ENCODE measurements at regions not wholly inside any gene's neighbourhood (a gene's known extent, or its start where the extent isn't known, plus 50 kb on each side); places are given as distances from the start of the nearest gene placed in this dataset.

- Histone ChIP-seq H3K27me3 (ENCODE audit: low read depth) (no peaks in the 10 kb centered on the region), H3K4me1 (no peaks in the 10 kb centered on the region), H3K36me3 (replicated peaks) (no peaks in the 10 kb centered on the region), H3K4me3 (no peak overlapping the region), H3K9me3 (no peaks in the 10 kb centered on the region)
- in situ Hi-C loops (cut with MboI; ENCODE audit: low sequenced_read_pairs) = no loop called here
- DNase-seq (ENCODE audit: low spot score in 2 of 2) = no peak
Observed at GRCh38 chr3:72343078-72343477, 505.2 kb downstream of the SHQ1 start.

- no peaks in the 10 kb centered on the region for H3K27me3 ChIP-seq (ENCODE audit: low read depth)
- no peaks in the 10 kb centered on the region for H3K4me1 ChIP-seq
- no peak overlapping the region for H3K4me3 ChIP-seq
- DNase-seq (ENCODE audit: low spot score in 2 of 2) = no peak
- H3K36me3 ChIP-seq (replicated peaks) = no peaks in the 10 kb centered on the region
- in situ Hi-C loops (cut with MboI; ENCODE audit: low sequenced_read_pairs) = no loop called here
- H3K9me3 ChIP-seq = no peaks in the 10 kb centered on the region
Observed at GRCh38 chr3:72342450-72342849, 505.8 kb downstream of the SHQ1 start.

GRCh38 chr3:72341920-72342319, 506.3 kb downstream of the SHQ1 start:
- no peaks in the 10 kb centered on the region for H3K36me3 ChIP-seq (replicated peaks)
- no peaks in the 10 kb centered on the region for H3K4me1 ChIP-seq
- no peak overlapping the region for H3K4me3 ChIP-seq
- DNase-seq (ENCODE audit: low spot score in 2 of 2) = no peak
- in situ Hi-C loops (cut with MboI; ENCODE audit: low sequenced_read_pairs) = no loop called here
- no peaks in the 10 kb centered on the region for H3K9me3 ChIP-seq
- no peaks in the 10 kb centered on the region for H3K27me3 ChIP-seq (ENCODE audit: low read depth)

GRCh38 chr3:72341380-72341770, 506.9 kb downstream of the SHQ1 start:
- in situ Hi-C loops (cut with MboI; ENCODE audit: low sequenced_read_pairs) = no loop called here
- H3K27me3 ChIP-seq (ENCODE audit: low read depth) = no peaks in the 10 kb centered on the region
- no peaks in the 10 kb centered on the region for H3K4me1 ChIP-seq
- H3K4me3 ChIP-seq = no peak overlapping the region
- no peak for DNase-seq (ENCODE audit: low spot score in 2 of 2)
- no peaks in the 10 kb centered on the region for H3K36me3 ChIP-seq (replicated peaks)
- no peaks in the 10 kb centered on the region for H3K9me3 ChIP-seq

- Histone ChIP-seq H3K9me3 (no peaks in the 10 kb centered on the region), H3K4me1 (no peaks in the 10 kb centered on the region), H3K4me3 (no peak overlapping the region), H3K36me3 (replicated peaks) (no peaks in the 10 kb centered on the region), H3K27me3 (ENCODE audit: low read depth) (no peaks in the 10 kb centered on the region)
- in situ Hi-C loops (cut with MboI; ENCODE audit: low sequenced_read_pairs) = no loop called here
- DNase-seq (ENCODE audit: low spot score in 2 of 2) = no peak
Observed at GRCh38 chr3:72340476-72341379, 507.5 kb downstream of the SHQ1 start.

GRCh38 chr3:72340056-72340455, 508.2 kb downstream of the SHQ1 start:
- H3K4me3 ChIP-seq = no peak overlapping the region
- no peaks in the 10 kb centered on the region for H3K27me3 ChIP-seq (ENCODE audit: low read depth)
- in situ Hi-C loops (cut with MboI; ENCODE audit: low sequenced_read_pairs) = no loop called here
- H3K36me3 ChIP-seq (replicated peaks) = no peaks in the 10 kb centered on the region
- DNase-seq (ENCODE audit: low spot score in 2 of 2) = no peak
- H3K4me1 ChIP-seq = no peaks in the 10 kb centered on the region
- H3K9me3 ChIP-seq = no peaks in the 10 kb centered on the region

- Histone ChIP-seq H3K36me3 (replicated peaks) (no peaks in the 10 kb centered on the region), H3K4me3 (no peak overlapping the region), H3K9me3 (no peaks in the 10 kb centered on the region), H3K27me3 (ENCODE audit: low read depth) (no peaks in the 10 kb centered on the region), H3K4me1 (no peaks in the 10 kb centered on the region)
- in situ Hi-C loops (cut with MboI; ENCODE audit: low sequenced_read_pairs) = no loop called here
- DNase-seq (ENCODE audit: low spot score in 2 of 2) = no peak
Observed at GRCh38 chr3:72339670-72340030, 508.6 kb downstream of the SHQ1 start.

- in situ Hi-C loops (cut with MboI; ENCODE audit: low sequenced_read_pairs) = no loop called here
- H3K4me1 ChIP-seq = no peaks in the 10 kb centered on the region
Observed at GRCh38 chr3:72338942-72339669, 509.1 kb downstream of the SHQ1 start.

GRCh38 chr3:72338082-72338941, 509.9 kb downstream of the SHQ1 start:
- H3K4me3 ChIP-seq = no peak overlapping the region
- no peaks in the 10 kb centered on the region for H3K27me3 ChIP-seq (ENCODE audit: low read depth)
- H3K9me3 ChIP-seq = no peaks in the 10 kb centered on the region
- no peak for DNase-seq (ENCODE audit: low spot score in 2 of 2)
- H3K36me3 ChIP-seq (replicated peaks) = no peaks in the 10 kb centered on the region
- H3K4me1 ChIP-seq = no peaks in the 10 kb centered on the region
- in situ Hi-C loops (cut with MboI; ENCODE audit: low sequenced_read_pairs) = no loop called here

More at GRCh38 chr3:72338942-72339669, 509.1 kb downstream of the SHQ1 start:
- no peak for DNase-seq (ENCODE audit: low spot score in 2 of 2)
- no peaks in the 10 kb centered on the region for H3K27me3 ChIP-seq (ENCODE audit: low read depth)
- no peaks in the 10 kb centered on the region for H3K9me3 ChIP-seq
- H3K4me3 ChIP-seq = no peak overlapping the region
- H3K36me3 ChIP-seq (replicated peaks) = no peaks in the 10 kb centered on the region

- no peak for DNase-seq (ENCODE audit: low spot score in 2 of 2)
- Histone ChIP-seq H3K4me1 (no peaks in the 10 kb centered on the region), H3K9me3 (no peaks in the 10 kb centered on the region), H3K36me3 (replicated peaks) (no peaks in the 10 kb centered on the region), H3K27me3 (ENCODE audit: low read depth) (no peaks in the 10 kb centered on the region), H3K4me3 (no peak overlapping the region)
- in situ Hi-C loops (cut with MboI; ENCODE audit: low sequenced_read_pairs) = no loop called here
Observed at GRCh38 chr3:72337480-72337855, 510.8 kb downstream of the SHQ1 start.

- DNase-seq (ENCODE audit: low spot score in 2 of 2) = peak in 1 of 2 experiments; percentile 70
- Histone ChIP-seq H3K36me3 (replicated peaks) (no peaks in the 10 kb centered on the region), H3K9me3 (no peaks in the 10 kb centered on the region), H3K27me3 (ENCODE audit: low read depth) (no peaks in the 10 kb centered on the region), H3K4me3 (no peak overlapping the region), H3K4me1 (no peaks in the 10 kb centered on the region)
- in situ Hi-C loops (cut with MboI; ENCODE audit: low sequenced_read_pairs) = no loop called here
Observed at GRCh38 chr3:72336821-72337479, 511.3 kb downstream of the SHQ1 start.

GRCh38 chr3:72336114-72336651, 512.1 kb downstream of the SHQ1 start:
- H3K4me3 ChIP-seq = no peak overlapping the region
- no peaks in the 10 kb centered on the region for H3K9me3 ChIP-seq
- no peak for DNase-seq (ENCODE audit: low spot score in 2 of 2)
- H3K4me1 ChIP-seq = no peaks in the 10 kb centered on the region
- H3K36me3 ChIP-seq (replicated peaks) = no peaks in the 10 kb centered on the region
- in situ Hi-C loops (cut with MboI; ENCODE audit: low sequenced_read_pairs) = no loop called here
- H3K27me3 ChIP-seq (ENCODE audit: low read depth) = no peaks in the 10 kb centered on the region

- Histone ChIP-seq H3K36me3 (replicated peaks) (no peaks in the 10 kb centered on the region), H3K4me3 (no peak overlapping the region), H3K9me3 (no peaks in the 10 kb centered on the region), H3K4me1 (no peaks in the 10 kb centered on the region), H3K27me3 (ENCODE audit: low read depth) (no peaks in the 10 kb centered on the region)
- in situ Hi-C loops (cut with MboI; ENCODE audit: low sequenced_read_pairs) = no loop called here
- DNase-seq (ENCODE audit: low spot score in 2 of 2) = no peak
Observed at GRCh38 chr3:72335458-72336095, 512.7 kb downstream of the SHQ1 start.
